Kidney (tissue), 13 donors: ENCODE measurements at regions not wholly inside any gene's neighbourhood (a gene's known extent, or its start where the extent isn't known, plus 50 kb on each side); places are given as distances from the start of the nearest gene placed in this dataset.

Experiments
- DNase-seq, 5 donors: peaks; one replicate each; pipeline ENCODE4 v3.0.0-alpha.2; 2013 to 2020
- FAIRE-seq: peaks from 2 replicates; lab custom pipeline; 2012; peaks lifted over from hg19 to GRCh38; lab: Jason Lieb, UNC
- H3K27ac ChIP-seq, 2 donors: one replicate each; pipeline ENCODE4 v1.7.0; 2013; ENCODE audit warnings: low read depth in 2 of 2, low read length in 2 of 2, inconsistent platforms in 1 of 2
- H3K27me3 ChIP-seq: one replicate; pipeline ENCODE4 v1.7.1; 2013; ENCODE audit warnings: low read length, inconsistent platforms; ENCODE audit not compliant: control insufficient read depth, insufficient read depth
- H3K36me3 ChIP-seq, 3 donors: one replicate each; pipeline versions ENCODE4 v1.7.0 to v1.7.1; 2013; ENCODE audit warnings: low read length in 3 of 3, control low read depth in 1 of 3, inconsistent platforms in 1 of 3; ENCODE audit not compliant: insufficient read depth in 3 of 3, control insufficient read depth in 2 of 3
- H3K4me1 ChIP-seq, 3 donors: one replicate each; pipeline versions ENCODE4 v1.7.0 to v1.7.1; 2013; ENCODE audit warnings: low read length in 3 of 3, inconsistent platforms in 1 of 3, low read depth in 1 of 3; ENCODE audit not compliant: control insufficient read depth in 2 of 3, insufficient read depth in 2 of 3
- H3K4me3 ChIP-seq, 3 donors: one replicate each; pipeline versions ENCODE4 v1.7.0 to v1.8.1; 2013; ENCODE audit warnings: low read length in 3 of 3, control low read depth in 1 of 3, inconsistent platforms in 1 of 3
- H3K9ac ChIP-seq, 3 donors: one replicate each; pipeline versions ENCODE4 v1.7.0 to v1.7.1; 2013; ENCODE audit warnings: low read length in 3 of 3, control low read depth in 1 of 3, inconsistent platforms in 1 of 3
- H3K9me3 ChIP-seq, 3 donors: one replicate each; pipeline versions ENCODE4 v1.7.0 to v1.7.1; 2013; ENCODE audit warnings: low read length in 3 of 3, control low read depth in 1 of 3, inconsistent platforms in 1 of 3; ENCODE audit not compliant: control insufficient read depth in 2 of 3, insufficient read depth in 1 of 3
- intact Hi-C: fragments of 100-400 bp; cut with DNase I; formaldehyde crosslinking; loops from one replicate; pipeline ENCODE4 v1.11.1; 2022
- TF ChIP-seq, protein P1 (sequence below): IDR thresholded peaks from 3 replicates; pipeline ENCODE4 v1.5.1; 2012; ENCODE audit warnings: mild to moderate bottlenecking, moderate library complexity, borderline replicate concordance; ENCODE audit not compliant: insufficient read depth; ENCODE audit errors: extremely low read depth
- donor health status: control.
- donor health status: control.
- donor health status: control.
- donor health status: control.
- donor health status: control.
- donor health status: DM: yes; HTN: yes; CAD: no.
- donor health status: Normal renal cell carcinoma (clear cell type).

- TF ChIP-seq, protein P1, sequence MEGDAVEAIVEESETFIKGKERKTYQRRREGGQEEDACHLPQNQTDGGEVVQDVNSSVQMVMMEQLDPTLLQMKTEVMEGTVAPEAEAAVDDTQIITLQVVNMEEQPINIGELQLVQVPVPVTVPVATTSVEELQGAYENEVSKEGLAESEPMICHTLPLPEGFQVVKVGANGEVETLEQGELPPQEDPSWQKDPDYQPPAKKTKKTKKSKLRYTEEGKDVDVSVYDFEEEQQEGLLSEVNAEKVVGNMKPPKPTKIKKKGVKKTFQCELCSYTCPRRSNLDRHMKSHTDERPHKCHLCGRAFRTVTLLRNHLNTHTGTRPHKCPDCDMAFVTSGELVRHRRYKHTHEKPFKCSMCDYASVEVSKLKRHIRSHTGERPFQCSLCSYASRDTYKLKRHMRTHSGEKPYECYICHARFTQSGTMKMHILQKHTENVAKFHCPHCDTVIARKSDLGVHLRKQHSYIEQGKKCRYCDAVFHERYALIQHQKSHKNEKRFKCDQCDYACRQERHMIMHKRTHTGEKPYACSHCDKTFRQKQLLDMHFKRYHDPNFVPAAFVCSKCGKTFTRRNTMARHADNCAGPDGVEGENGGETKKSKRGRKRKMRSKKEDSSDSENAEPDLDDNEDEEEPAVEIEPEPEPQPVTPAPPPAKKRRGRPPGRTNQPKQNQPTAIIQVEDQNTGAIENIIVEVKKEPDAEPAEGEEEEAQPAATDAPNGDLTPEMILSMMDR = no peak
- Histone ChIP-seq H3K9ac (no peak overlapping the region), H3K27ac (no peak overlapping the region), H3K27me3 (no peaks in the 10 kb centered on the region), H3K9me3 (no peaks in the 10 kb centered on the region), H3K4me3 (no peak overlapping the region), H3K36me3 (no peaks in the 10 kb centered on the region), H3K4me1 (no peaks in the 10 kb centered on the region)
- intact Hi-C loops = no loop called here
- FAIRE-seq = no peak
- DNase-seq = no peak
These were observed 306.2 kb upstream of the PUM3 start for GRCh38 chr9:3150074-3150473.

- Histone ChIP-seq H3K36me3 (no peaks in the 10 kb centered on the region), H3K4me1 (no peaks in the 10 kb centered on the region), H3K27ac (no peak overlapping the region), H3K27me3 (no peaks in the 10 kb centered on the region), H3K4me3 (no peak overlapping the region), H3K9me3 (no peaks in the 10 kb centered on the region), H3K9ac (no peak overlapping the region)
- intact Hi-C loops = no loop called here
- no peak for FAIRE-seq
- TF ChIP-seq, protein P1 = no peak
- no peak for DNase-seq
These were observed 294.6 kb upstream of the PUM3 start for GRCh38 chr9:3138231-3139229.

GRCh38 chr9:3137347-3137695, 293.4 kb upstream of the PUM3 start:
- no peak overlapping the region for H3K4me3 ChIP-seq
- FAIRE-seq = no peak

More at GRCh38 chr9:3137347-3137695, 293.4 kb upstream of the PUM3 start:
- Histone ChIP-seq H3K27me3 (no peaks in the 10 kb centered on the region), H3K4me1 (no peaks in the 10 kb centered on the region), H3K36me3 (no peaks in the 10 kb centered on the region), H3K9me3 (no peaks in the 10 kb centered on the region), H3K9ac (no peak overlapping the region), H3K27ac (no peak overlapping the region)
- intact Hi-C loops = no loop called here
- no peak for DNase-seq
- TF ChIP-seq, protein P1 = no peak
